ENCODE measurements at regions not wholly inside any gene's neighbourhood (a gene's known extent, or its start where the extent isn't known, plus 50 kb on each side); places are given as distances from the start of the nearest gene placed in this dataset.

- Histone ChIP-seq H3K9me3 (ENCODE audit: severe bottlenecking) (no peaks in the 10 kb centered on the region), H3K36me3 (no peaks in the 10 kb centered on the region), H3K27me3 (ENCODE audit: insufficient read depth, low read depth, severe bottlenecking) (no peaks in the 10 kb centered on the region), H3K4me3 (ENCODE audit: low read depth, low read length) (no peak overlapping the region), H3K27ac (no peak overlapping the region)
- no peak for DNase-seq
- TF ChIP-seq, protein P1, sequence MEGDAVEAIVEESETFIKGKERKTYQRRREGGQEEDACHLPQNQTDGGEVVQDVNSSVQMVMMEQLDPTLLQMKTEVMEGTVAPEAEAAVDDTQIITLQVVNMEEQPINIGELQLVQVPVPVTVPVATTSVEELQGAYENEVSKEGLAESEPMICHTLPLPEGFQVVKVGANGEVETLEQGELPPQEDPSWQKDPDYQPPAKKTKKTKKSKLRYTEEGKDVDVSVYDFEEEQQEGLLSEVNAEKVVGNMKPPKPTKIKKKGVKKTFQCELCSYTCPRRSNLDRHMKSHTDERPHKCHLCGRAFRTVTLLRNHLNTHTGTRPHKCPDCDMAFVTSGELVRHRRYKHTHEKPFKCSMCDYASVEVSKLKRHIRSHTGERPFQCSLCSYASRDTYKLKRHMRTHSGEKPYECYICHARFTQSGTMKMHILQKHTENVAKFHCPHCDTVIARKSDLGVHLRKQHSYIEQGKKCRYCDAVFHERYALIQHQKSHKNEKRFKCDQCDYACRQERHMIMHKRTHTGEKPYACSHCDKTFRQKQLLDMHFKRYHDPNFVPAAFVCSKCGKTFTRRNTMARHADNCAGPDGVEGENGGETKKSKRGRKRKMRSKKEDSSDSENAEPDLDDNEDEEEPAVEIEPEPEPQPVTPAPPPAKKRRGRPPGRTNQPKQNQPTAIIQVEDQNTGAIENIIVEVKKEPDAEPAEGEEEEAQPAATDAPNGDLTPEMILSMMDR (IDR thresholded peaks at IDR 0.05; ENCODE audit: low read depth, low read length) = no peak
Measured at GRCh38 chr13:105089858-105090643, 1445.4 kb downstream of the EFNB2 start.

GRCh38 chr13:105087945-105088344 is 1447.5 kb downstream of the EFNB2 start:
- Histone ChIP-seq H3K27ac (no peak overlapping the region), H3K36me3 (no peaks in the 10 kb centered on the region), H3K4me3 (ENCODE audit: low read depth, low read length) (no peak overlapping the region), H3K27me3 (ENCODE audit: insufficient read depth, low read depth, severe bottlenecking) (no peaks in the 10 kb centered on the region), H3K9me3 (ENCODE audit: severe bottlenecking) (no peaks in the 10 kb centered on the region)
- TF ChIP-seq, protein P1 (IDR thresholded peaks at IDR 0.05; ENCODE audit: low read depth, low read length) = no peak
- no peak for DNase-seq

DNA sequence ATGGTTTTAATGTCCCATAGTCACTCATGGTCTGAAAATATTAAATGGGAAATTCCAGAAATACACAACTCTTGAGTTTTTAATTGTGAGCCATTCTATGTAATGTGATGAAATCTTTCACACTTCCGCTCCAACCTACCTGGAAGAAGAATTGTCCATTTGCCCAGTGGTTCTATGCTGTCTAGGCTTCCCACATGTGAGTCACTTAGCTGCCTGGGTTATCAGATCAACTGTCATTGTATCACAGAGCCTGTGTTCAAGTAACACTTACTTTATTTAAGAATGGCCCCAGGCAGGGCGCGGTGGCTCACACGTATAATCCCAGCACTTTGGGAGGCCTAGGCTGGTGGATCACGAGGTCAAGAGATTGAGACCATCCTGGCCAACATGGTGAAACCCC is 1450.5 kb downstream of the EFNB2 start:
- no peaks in the 10 kb centered on the region for H3K36me3 ChIP-seq

DNA sequence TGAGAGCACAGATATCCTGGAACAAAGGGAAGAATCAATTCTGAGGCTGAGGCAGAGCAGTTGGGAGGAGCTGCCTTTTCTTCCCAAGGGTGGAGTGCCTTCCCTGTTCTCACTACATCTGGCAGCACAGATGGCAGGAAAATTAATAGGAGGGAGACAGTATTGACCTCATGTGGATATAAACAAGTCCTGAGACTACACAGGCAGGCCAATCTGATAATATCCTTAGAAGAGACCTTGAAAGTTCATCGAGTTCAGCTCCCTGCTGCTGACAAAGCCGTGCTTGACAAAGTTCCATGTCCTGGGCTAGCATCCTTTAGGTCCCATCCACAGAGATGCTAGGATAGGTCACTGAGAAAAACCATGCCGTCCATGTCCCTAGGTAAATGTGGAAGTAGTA is 1451.5 kb downstream of the EFNB2 start:
- Histone ChIP-seq H3K36me3 (no peaks in the 10 kb centered on the region), H3K27ac (peak overlapping the region; percentile 73), H3K4me3 (ENCODE audit: low read depth, low read length) (no peak overlapping the region), H3K9me3 (ENCODE audit: severe bottlenecking) (peaks cover 3% of the 10 kb centered on the region), H3K27me3 (ENCODE audit: insufficient read depth, low read depth, severe bottlenecking) (no peaks in the 10 kb centered on the region)
- peak; percentile 88 for DNase-seq
- TF ChIP-seq, protein P1 (IDR thresholded peaks at IDR 0.05; ENCODE audit: low read depth, low read length) = no peak

More for the DNA sequence above, 1450.5 kb downstream of the EFNB2 start:
- DNase-seq = no peak
- TF ChIP-seq, protein P1 (IDR thresholded peaks at IDR 0.05; ENCODE audit: low read depth, low read length) = no peak
- no peak overlapping the region for H3K4me3 ChIP-seq (ENCODE audit: low read depth, low read length)
- H3K27ac ChIP-seq = peak overlapping the region; percentile 39
- no peaks in the 10 kb centered on the region for H3K27me3 ChIP-seq (ENCODE audit: insufficient read depth, low read depth, severe bottlenecking)
- peaks cover 3% of the 10 kb centered on the region for H3K9me3 ChIP-seq (ENCODE audit: severe bottlenecking)

DNA sequence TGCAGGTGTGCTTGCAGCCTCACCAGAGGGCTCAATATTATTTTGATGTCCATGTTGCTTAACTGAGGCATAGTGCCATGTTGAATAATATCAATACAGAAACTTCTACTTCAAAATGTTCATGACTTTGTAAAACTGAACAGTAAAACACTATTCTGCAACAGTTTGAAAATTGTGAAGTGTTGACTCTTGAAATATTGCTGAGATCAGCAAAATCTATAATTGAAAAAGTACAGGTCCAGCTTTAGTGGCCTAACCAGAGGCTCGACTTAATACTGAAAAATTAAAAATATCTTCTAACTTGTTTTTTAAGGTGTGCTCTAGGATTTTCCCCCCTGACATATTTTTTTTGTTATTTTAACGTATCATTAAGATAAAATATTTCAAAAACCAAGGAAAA is 1460.7 kb downstream of the EFNB2 start:
- Histone ChIP-seq H3K27me3 (ENCODE audit: insufficient read depth, low read depth, severe bottlenecking) (no peaks in the 10 kb centered on the region), H3K36me3 (no peaks in the 10 kb centered on the region), H3K27ac (no peak overlapping the region), H3K4me3 (ENCODE audit: low read depth, low read length) (no peak overlapping the region), H3K9me3 (ENCODE audit: severe bottlenecking) (no peaks in the 10 kb centered on the region)
- DNase-seq = no peak
- TF ChIP-seq, protein P1 (IDR thresholded peaks at IDR 0.05; ENCODE audit: low read depth, low read length) = no peak

DNA sequence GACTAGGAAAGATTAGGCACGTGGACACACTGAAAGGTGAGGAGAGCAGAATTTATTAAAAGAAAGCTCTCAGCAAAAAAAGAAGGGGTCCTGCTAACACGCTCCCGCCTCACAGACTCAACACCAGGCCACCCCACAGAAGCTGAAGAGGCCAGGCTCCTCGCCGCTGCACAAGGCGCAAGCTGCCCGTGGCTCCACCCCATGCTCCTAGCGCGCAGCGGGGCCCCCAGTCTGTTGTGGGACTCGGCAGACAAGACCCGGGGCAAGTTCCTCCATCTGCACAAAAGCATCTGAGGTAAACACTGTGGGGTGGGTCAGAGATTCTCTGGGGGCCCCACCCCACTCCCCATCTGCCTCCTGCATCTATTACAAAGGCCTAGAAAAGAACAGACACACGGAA is 1462.4 kb downstream of the EFNB2 start:
- TF ChIP-seq, protein P1 (IDR thresholded peaks at IDR 0.05; ENCODE audit: low read depth, low read length) = no peak
- no peaks in the 10 kb centered on the region for H3K27me3 ChIP-seq (ENCODE audit: insufficient read depth, low read depth, severe bottlenecking)
- no peak overlapping the region for H3K4me3 ChIP-seq (ENCODE audit: low read depth, low read length)
- no peak overlapping the region for H3K27ac ChIP-seq
- no peaks in the 10 kb centered on the region for H3K9me3 ChIP-seq (ENCODE audit: severe bottlenecking)
- DNase-seq = no peak
- H3K36me3 ChIP-seq = no peaks in the 10 kb centered on the region
